SK-MEL-5 (cell line): ENCODE measurements at regions not wholly inside any gene's neighbourhood (a gene's known extent, or its start where the extent isn't known, plus 50 kb on each side); places are given as distances from the start of the nearest gene placed in this dataset.
"Not testable (repeated sequence)": the region's sequence is repeated elsewhere in the genome, so short reads cannot be mapped to it uniquely, and the experiment has no call there.

Experiments used
- DNase-seq: peaks from one replicate; pipeline ENCODE4 v3.0.0-alpha.2; 2016; ENCODE audit warnings: low read depth, low spot score
- in situ Hi-C: cut with HindIII; loops from 2 replicates; pipeline ENCODE4 v1.10.0; 2016; ENCODE audit warnings: low sequenced_read_pairs, high pct_unique_total_duplicates, low pct_unique_long_range_greater_than_20kb

DNA sequence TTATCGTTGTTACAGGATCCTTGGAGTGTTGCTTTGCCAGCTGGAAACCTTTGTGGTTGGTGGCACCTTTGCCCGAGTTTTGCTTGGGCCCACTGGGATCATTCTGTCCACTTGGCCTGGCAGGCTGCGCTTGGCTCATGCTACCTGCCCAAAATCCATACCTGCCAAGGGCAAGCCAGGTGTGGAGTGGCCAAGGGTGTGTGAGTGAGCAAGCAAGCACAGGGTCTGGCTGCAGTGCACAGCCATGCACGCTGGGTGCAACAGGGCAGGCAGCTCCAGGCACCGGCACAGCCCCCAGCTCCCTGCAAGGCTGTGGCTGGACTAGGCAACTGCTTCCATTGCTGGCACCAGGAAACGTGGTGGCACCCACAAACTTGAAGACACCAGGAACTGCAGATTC is 421.8 kb downstream of the ARL4A start:
- DNase-seq = no peak

DNA sequence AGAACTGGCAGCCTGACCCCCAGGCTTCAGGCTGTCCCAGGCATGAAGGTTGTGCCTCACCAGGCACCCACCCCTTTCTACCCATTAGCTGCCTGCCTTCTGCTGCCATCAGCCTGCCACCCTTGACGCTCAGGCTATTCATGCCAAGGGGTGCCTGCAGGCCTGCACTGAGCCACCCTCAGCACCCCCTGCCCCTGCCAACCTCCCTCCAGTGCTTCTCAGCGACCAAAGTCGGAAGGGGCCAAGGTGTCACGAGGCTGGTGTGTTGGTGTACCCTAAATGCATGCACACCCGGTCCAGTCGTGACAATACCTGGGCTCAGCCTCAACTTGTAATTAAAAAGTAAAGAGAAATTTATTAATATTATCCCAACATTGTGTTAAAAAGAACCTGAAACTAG is 422.7 kb downstream of the ARL4A start:
- in situ Hi-C loops = no loop called here
- no peak for DNase-seq

More for the DNA sequence above, 421.8 kb downstream of the ARL4A start:
- in situ Hi-C loops = no loop called here

DNA sequence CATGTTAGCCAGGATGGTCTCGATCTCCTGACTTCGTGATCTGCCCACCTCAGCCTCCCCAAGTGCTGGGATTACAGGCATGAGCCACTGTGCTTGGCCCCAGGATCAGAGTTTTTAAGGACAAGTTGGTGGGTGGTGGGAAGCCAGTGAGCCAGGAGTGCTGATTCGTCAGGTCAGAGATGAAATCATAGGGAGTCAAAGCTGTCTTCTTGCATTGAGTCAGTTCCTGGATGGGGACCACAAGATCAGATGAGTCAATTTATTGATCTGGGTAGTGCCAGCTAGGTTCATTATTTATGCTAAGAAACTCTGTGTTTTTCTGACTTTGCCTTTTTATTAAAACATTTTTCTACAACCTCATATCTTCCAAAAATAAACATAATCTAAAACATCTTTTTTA is 423.8 kb downstream of the ARL4A start:
- in situ Hi-C loops = no loop called here
- no peak for DNase-seq

DNA sequence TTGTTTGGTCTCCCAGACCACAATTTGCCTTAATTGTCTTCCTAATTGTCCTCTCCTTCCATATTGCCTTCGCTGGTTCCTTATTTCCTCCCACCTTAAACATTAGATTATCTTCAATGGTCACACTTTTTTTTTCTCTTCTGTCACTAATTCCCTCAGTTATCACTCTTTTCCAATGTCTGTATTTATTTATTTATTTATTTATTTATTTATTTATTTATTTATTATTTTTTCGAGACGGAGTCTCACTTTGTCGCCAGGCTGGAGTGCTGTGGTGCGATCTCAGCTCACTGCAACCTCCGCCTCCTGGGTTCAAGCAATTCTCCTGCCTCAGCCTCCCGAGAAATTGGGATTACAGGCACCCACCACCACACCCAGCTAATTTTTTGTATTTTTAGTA is 426.8 kb downstream of the ARL4A start:
- DNase-seq, in situ Hi-C loops: not testable (repeated sequence)

DNA sequence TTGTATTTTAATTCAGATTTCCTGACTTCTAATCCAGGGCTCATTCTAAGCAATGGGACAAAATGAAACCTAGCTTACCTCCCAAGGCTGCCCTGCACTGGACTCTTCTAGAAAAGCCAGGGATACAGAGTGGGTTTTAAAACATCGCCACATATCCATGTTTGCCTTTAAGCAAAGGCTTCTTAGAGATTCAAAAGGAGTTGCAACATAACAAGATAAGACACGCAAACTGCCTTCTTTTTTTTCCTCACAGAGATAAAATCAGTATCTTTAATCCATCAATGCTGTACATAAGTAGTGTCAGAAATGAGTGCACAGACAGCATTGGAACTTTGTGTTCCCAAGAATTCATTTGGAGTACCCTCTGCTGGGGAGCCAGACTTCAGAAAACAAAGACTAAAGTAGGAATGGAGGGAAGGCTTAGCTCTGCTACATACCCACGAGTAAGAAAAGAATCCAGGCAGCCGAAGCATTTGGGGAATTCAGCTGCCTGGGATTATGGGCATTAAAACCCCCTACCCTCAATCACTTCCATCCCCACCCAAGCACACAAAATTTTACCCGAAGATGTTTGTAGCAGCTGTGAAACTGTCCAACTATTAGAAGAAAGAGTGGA is 427.8 kb downstream of the ARL4A start:
- in situ Hi-C loops = no loop called here

DNA sequence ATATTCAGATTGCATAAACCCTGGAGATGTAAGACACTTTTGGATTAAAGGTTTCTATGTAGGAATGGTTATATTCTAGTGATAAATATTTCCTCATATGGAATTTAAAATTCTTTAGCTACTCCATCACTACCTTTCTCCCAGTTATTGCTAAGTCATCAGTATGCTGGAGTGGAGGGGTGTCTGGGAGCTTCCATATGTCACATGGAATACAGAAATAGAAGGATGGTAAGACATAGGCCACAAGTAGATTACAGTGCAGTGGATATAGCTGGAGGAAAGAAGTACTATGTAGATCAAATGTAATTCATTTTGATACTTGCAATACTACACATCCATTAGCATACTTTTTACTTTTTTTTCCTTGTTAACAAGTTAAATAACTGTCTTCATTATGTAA is 428.4 kb downstream of the ARL4A start:
- in situ Hi-C loops = no loop called here
- DNase-seq = no peak

More for the DNA sequence above, 427.8 kb downstream of the ARL4A start:
- DNase-seq = peak; percentile 21

DNA sequence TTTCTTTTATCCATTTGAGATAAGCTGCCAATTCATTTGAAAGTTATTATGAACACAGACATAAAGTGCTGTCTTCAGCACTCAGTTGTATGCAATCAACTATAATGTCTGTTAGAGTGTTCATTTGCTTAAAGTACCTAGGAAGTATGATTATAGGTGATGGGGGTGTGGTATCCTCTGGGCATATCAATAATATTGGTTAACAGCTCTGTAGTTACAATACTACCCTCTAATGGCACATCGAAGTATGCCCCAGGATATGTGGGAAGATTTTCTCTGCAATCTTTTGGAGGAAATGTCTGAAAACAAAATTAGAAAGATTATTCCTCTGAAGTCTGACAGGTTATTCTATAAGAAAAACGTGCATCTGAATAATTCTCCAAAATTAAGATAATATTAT is 429.7 kb downstream of the ARL4A start:
- peak; percentile 49 for DNase-seq
- in situ Hi-C loops = no loop called here

DNA sequence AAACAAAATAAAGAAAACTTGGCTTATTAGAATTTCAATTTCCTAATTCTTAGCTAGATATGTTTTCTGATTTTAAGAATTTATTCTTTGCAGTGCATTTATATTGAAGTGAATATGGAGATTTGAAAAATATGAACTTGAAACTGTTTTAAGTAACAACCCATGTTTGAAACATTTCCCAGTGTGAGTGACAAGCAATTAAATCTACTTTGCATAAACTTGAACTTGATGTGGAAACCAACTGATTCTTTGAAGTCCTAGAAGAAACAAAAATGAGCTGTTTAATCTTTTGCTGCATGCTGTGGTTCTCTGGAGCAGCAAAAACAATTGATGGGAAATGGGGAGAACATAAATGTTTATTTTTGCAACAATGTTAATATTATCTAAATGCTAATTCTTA is 430.2 kb downstream of the ARL4A start:
- DNase-seq = no peak
- in situ Hi-C loops = no loop called here

DNA sequence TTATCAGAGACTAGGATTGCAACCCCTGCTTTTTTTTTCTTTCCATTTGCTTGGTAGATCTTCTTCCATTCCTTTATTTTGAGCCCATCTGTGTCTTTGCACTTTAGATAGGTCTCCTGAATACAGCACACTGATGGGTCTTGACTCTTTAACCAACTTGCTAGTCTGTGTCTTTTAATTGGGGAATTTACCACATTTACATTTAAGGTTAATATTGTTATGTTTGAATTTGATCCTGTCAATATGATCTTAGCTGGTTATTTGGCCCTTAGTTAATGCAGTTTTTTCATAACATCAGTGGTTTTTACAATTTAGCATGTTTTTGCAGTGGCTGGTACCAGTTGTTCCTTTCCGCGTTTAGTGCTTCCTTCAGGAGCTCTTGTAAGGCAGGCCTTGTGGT is 437.2 kb downstream of the ARL4A start:
- in situ Hi-C loops, DNase-seq: not testable (repeated sequence)

DNA sequence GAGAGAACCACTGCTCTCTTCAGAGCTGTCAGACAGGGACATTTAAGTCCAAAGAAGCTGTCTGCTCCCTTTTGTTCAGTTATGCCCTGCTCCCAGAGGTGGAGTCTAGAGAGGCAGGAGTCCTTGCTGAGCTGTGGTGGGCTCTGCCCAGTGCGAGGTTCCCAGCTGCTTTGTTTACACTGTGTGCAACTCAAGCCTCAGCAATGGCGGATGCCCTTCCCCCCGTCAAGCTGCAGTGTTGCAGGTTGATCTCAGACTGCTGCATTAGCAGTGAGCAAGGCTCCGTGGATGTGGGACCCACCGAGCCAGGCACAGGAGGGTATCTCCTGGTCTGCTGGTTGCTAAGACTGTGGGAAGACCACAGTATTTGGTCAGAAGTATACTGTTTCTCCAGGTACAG is 438.9 kb downstream of the ARL4A start:
- DNase-seq = no peak
- in situ Hi-C loops = no loop called here

DNA sequence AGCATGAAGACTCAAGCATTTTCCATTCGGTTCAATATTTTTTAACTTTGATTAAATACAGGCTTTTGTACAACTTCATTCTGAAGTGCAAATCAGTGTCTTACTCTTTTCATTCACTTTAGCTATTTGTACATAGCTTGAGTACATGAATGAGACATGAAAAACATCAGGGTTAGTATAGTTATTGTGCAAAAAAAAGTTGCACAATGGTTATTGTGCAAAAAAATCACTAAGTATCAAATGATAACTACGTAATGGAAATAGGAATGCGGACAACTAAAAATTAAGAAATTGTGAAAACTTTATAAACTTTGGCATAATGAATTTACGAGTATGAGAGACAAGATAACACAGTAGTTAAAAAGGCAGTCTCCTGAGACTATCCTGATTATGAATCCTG is 442.9 kb downstream of the ARL4A start:
- DNase-seq = no peak
- in situ Hi-C loops = no loop called here

DNA sequence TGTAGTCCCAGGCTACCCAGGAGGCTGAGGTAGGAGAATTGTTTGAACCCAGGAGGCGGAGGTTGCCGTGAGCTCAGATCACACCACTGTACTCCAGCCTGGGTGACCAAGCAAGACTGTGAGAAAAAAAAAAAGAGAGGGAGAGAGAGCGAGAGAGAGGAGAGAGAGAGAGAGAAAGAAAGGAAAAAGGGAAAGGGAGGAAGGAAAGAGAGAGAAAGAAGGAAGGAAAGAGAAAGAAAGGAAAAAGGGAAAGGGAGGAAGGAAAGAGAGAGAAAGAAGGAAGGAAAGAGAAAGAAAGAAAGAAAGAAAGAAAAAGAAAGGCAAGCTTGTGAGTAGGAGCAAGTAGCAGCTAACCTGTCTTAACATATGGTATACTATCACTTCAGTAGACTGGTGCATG is 443.5 kb downstream of the ARL4A start:
- in situ Hi-C loops, DNase-seq: not testable (repeated sequence)

DNA sequence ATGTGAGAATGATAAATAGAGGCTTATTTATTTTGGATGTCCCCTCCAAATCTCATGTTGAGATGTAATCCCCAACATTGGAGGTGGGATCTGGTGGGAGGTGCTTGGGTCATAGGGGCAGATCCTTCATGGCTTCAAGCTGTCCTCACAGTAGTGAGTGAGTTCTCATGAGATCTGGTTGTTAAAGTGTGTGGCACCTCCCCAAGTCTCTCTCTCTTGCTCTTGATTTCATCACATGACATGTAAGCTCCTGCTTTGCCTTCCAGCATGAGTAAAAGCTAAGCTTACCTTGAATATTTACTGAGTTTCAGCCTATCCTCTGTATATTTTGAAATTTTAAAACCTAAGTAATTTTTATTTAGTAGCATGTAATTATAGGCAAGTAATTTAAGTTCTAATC is 444.9 kb downstream of the ARL4A start:
- no peak for DNase-seq
- in situ Hi-C loops = no loop called here

DNA sequence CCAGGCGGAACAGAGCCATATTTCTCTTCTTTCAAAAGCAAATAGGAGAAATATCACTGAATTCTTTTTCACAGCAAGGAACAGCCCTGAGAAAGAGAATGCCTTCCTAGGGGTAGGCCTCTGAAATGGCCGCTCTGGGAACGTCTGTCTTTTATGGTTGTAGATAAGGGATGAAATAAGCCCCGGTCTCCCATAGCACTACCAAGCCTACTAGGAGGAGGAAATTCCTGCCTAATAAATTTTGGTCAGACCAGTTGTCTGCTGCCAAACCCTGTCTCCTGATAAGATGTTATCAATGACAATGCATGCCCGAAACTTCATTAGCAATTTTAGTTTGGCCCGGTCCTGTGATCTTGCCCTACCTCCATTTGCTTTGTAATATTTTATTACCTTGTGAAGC is 448.9 kb downstream of the ARL4A start:
- DNase-seq = not testable (repeated sequence)

DNA sequence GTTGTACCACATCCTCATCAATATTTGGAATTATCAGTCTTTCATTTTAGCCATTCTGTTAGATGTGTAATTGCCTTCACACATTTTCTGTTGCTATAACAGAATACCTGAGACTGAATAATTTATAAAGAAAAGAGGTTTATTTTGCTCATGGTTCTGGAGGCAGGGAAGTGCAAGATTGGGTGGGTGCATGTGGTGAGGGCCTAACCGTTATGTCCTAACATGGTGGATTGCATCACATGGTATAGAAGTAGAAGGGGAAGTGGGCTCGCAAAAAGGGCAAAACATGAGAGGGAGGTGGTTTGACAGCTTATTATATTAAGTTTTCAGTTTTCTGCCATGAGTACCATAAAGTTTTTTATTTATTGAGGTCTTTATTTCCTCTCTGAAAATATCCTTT is 452.0 kb downstream of the ARL4A start:
- DNase-seq = no peak
- in situ Hi-C loops = no loop called here

More for the DNA sequence above, 448.9 kb downstream of the ARL4A start:
- in situ Hi-C loops = not testable (repeated sequence)

DNA sequence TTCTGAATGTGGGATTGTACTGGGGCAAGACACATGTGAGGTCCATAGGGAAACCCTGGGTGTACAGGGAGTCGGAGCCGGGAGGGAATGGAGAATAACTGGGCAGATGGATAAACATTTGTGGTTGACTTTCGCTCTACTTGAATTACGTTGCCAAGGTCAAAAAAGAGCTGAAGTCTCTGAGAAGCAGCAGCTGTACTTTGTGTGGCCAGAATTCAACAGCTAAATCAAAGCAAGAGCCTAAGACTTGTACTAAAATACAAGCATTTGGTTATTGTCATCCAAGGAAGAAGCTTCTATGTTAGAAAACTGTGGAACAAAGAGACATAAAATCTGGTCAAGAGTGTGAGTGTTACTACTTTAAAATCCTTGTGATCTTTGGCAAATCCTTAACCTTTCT is 457.2 kb downstream of the ARL4A start:
- DNase-seq = no peak
- in situ Hi-C loops = no loop called here

DNA sequence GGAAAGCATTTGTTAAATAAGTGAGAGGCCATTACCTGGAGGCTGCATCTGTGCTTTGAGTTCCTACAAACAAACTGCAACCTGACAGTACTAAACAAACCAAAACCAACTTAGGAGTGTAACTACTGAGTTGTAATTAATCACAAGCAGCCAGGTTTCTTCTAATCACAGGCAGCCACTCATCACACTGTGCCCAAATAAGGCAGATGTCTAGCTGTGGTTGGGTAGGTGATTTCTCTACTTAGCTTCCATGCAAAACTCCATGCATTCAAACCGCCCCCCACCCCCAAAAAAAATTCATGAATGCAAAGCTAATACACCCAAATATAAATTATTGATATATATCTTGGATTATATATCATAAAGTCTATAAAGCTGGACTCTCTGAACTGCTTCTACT is 461.1 kb downstream of the ARL4A start:
- in situ Hi-C loops = no loop called here
- DNase-seq = no peak

DNA sequence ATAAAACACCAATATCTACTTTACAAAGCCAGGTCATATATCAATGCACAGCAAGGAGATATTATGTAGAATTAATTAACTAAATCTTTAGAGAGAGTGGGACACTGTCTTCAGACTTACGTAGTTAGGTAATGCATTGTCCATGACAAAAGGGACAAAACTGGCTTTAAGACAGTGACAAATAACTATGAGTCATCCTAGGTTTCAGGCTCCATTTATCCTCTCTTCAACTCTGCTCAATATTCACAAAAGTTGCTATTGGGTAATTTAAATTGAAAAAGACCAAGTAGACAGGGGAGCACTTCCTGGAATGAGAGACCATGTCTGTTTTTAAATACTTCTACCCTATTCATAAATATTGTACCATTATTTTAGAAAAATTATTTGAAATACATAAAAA is 464.5 kb downstream of the ARL4A start:
- in situ Hi-C loops = no loop called here
- DNase-seq = no peak

DNA sequence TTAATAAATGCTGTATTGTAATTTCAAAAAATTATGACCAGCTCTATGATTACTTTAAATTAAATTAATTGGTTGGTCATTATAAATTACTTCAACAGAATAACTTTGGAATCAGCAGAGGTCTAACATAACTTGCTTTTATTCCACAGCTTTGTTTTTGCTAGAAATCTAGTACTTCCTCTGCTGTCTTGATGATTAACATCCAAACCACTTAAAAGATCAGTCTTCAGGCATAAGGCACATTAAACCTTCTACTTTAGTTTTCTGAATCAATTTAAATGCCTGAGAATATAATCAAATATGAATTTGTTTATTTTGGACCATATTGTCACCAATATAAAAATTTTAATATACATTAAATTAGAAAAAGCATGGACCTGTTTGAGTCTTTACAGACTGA is 465.3 kb downstream of the ARL4A start:
- in situ Hi-C loops = no loop called here
- DNase-seq = no peak

DNA sequence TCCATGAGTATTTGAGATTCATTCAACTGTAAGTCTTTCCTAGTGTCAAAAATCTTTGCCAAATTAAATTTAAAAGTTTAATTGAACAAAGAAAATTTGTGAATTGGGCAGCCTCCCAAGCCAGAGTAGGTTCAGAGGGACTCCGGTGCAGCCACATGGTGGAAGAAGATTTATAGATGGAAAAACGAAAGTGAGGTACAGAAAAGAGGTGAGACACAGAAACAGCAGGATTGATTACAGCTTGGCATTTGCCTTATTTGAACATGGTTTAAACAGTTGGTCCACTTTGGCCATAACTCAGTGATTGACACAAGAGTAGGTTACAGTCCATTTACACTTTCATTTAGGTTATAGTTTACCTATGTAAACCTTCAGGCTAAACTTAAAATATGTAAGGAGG is 465.8 kb downstream of the ARL4A start:
- in situ Hi-C loops = no loop called here
- DNase-seq = no peak
